H9 (cell line): ENCODE measurements at regions not wholly inside any gene's neighbourhood (a gene's known extent, or its start where the extent isn't known, plus 50 kb on each side); places are given as distances from the start of the nearest gene placed in this dataset.

ENCODE experiments used
- DNase-seq: peaks from one replicate; pipeline ENCODE4 v3.0.0-alpha.2; 2017
- H2AFZ ChIP-seq: one replicate; pipeline ENCODE4 v1.6.1; 2013; ENCODE audit warnings: mild to moderate bottlenecking, low read length, control low read depth, moderate library complexity
- H2AK5ac ChIP-seq: 2 replicates; pipeline ENCODE4 v1.6.1; 2013; ENCODE audit warnings: low read length, control low read depth, mixed read lengths; ENCODE audit not compliant: insufficient read length
- H2BK120ac ChIP-seq: one replicate; pipeline ENCODE4 v1.6.1; 2013; ENCODE audit warnings: low read depth, mild to moderate bottlenecking, low read length, control low read depth, inconsistent platforms; ENCODE audit not compliant: poor library complexity, severe bottlenecking
- H2BK12ac ChIP-seq: 2 replicates; pipeline ENCODE4 v1.6.1; 2013; ENCODE audit warnings: low read length, control low read depth, mixed read lengths, low read depth; ENCODE audit not compliant: insufficient read length
- H2BK15ac ChIP-seq: 2 replicates; pipeline ENCODE4 v1.6.1; 2013; ENCODE audit warnings: low read depth, low read length, control low read depth
- H2BK20ac ChIP-seq: one replicate; pipeline ENCODE4 v1.6.1; 2013; ENCODE audit warnings: low read depth, mild to moderate bottlenecking, low read length, control low read depth, inconsistent platforms; ENCODE audit not compliant: poor library complexity, severe bottlenecking
- H2BK5ac ChIP-seq: 2 replicates; pipeline ENCODE4 v1.6.1; 2013; ENCODE audit warnings: low read length, control low read depth, mixed read lengths; ENCODE audit not compliant: insufficient read length
- H3K14ac ChIP-seq: 2 replicates; pipeline ENCODE4 v1.6.1; 2013; ENCODE audit warnings: low read length, control low read depth; ENCODE audit not compliant: insufficient read depth
- H3K18ac ChIP-seq: 2 replicates; pipeline ENCODE4 v1.6.1; 2013; ENCODE audit warnings: low read depth, mild to moderate bottlenecking, mixed read lengths, low read length, control low read depth; ENCODE audit not compliant: insufficient read length
- H3K23ac ChIP-seq: 2 replicates; pipeline ENCODE4 v1.6.1; 2013; ENCODE audit warnings: low read length, control low read depth, mixed read lengths, low read depth; ENCODE audit not compliant: insufficient read length
- H3K23me2 ChIP-seq: 2 replicates; pipeline ENCODE4 v1.6.1; 2013; ENCODE audit warnings: low read depth, mild to moderate bottlenecking, mixed read lengths, low read length, control low read depth; ENCODE audit not compliant: insufficient read length, poor library complexity, severe bottlenecking
- H3K27ac ChIP-seq: 2 replicates; pipeline ENCODE4 v1.5.1; 2013; ENCODE audit warnings: low read length, control low read depth, mixed read lengths, low read depth; ENCODE audit not compliant: insufficient read length
- H3K27me3 ChIP-seq: 2 replicates; pipeline ENCODE4 v1.6.1; 2013; ENCODE audit warnings: low read length, control low read depth, inconsistent platforms; ENCODE audit not compliant: insufficient read depth
- H3K4ac ChIP-seq: 2 replicates; pipeline ENCODE4 v1.6.1; 2013; ENCODE audit warnings: low read depth, mild to moderate bottlenecking, control low read depth, inconsistent platforms, low read length, moderate library complexity
- H3K4me1 ChIP-seq: 2 replicates; pipeline ENCODE4 v1.6.1; 2013; ENCODE audit warnings: low read length, control low read depth, inconsistent platforms; ENCODE audit not compliant: insufficient read depth
- H3K4me2 ChIP-seq: 2 replicates; pipeline ENCODE4 v1.6.1; 2013; ENCODE audit warnings: low read length, control low read depth, mixed read lengths; ENCODE audit not compliant: insufficient read length, insufficient read depth
- H3K56ac ChIP-seq: 2 replicates; pipeline ENCODE4 v1.6.1; 2013; ENCODE audit warnings: low read depth, mild to moderate bottlenecking, mixed read lengths, low read length, control low read depth; ENCODE audit not compliant: insufficient read length
- H3K79me1 ChIP-seq: 2 replicates; pipeline ENCODE4 v1.6.1; 2013; ENCODE audit warnings: low read depth, mild to moderate bottlenecking, moderate library complexity, low read length, control low read depth, inconsistent platforms; ENCODE audit not compliant: insufficient read depth, poor library complexity, severe bottlenecking
- H3K79me2 ChIP-seq: 2 replicates; pipeline ENCODE4 v1.6.1; 2013; ENCODE audit warnings: low read length, control low read depth, inconsistent platforms; ENCODE audit not compliant: insufficient read depth
- H3K9ac ChIP-seq: 2 replicates; pipeline ENCODE4 v1.6.1; 2013; ENCODE audit warnings: low read length, control low read depth, mixed read lengths; ENCODE audit not compliant: insufficient read length; ENCODE audit errors: extremely low read depth
- H3K9me3 ChIP-seq: one replicate; pipeline ENCODE4 v1.6.1; 2013; ENCODE audit warnings: low read depth, low read length, inconsistent platforms; ENCODE audit not compliant: control insufficient read depth
- H3T11ph ChIP-seq: one replicate; pipeline ENCODE4 v1.6.1; 2013; ENCODE audit warnings: mild to moderate bottlenecking, low read length, control low read depth, inconsistent platforms
- H4K20me1 ChIP-seq: one replicate; pipeline ENCODE4 v1.6.1; 2013; ENCODE audit not compliant: control insufficient read depth, insufficient read length, insufficient read depth
- H4K5ac ChIP-seq: 2 replicates; pipeline ENCODE4 v1.6.1; 2013; ENCODE audit warnings: low read depth, mild to moderate bottlenecking, mixed read lengths, low read length, control low read depth; ENCODE audit not compliant: insufficient read length
- H4K8ac ChIP-seq: replicated peaks from 2 replicates; pipeline ENCODE4 v1.6.1; 2013; ENCODE audit warnings: low read length, control low read depth, mixed read lengths, low read depth; ENCODE audit not compliant: insufficient read length
- H4K91ac ChIP-seq: 2 replicates; pipeline ENCODE4 v1.6.1; 2013; ENCODE audit warnings: low read depth, mild to moderate bottlenecking, moderate library complexity, mixed read lengths, low read length, control low read depth; ENCODE audit not compliant: insufficient read length
- H3K27ac Mint-ChIP-seq, 3 experiments: 2 replicates in 2 of 3; 3 replicates in 1 of 3; pipeline ENCODE4 v1.8.0; 2020 to 2021; ENCODE audit warnings: mixed read lengths in 3 of 3, mild to moderate bottlenecking in 1 of 3, moderate library complexity in 1 of 3
- H3K27me3 Mint-ChIP-seq: 2 replicates; pipeline ENCODE4 v1.8.0; 2021; ENCODE audit warnings: low read depth, mild to moderate bottlenecking, moderate library complexity, mixed read lengths
- H3K36me3 Mint-ChIP-seq, 3 experiments: 2 replicates in 2 of 3; 3 replicates in 1 of 3; pipeline ENCODE4 v1.8.0; 2020 to 2021; ENCODE audit warnings: low read depth in 3 of 3, mixed read lengths in 3 of 3; ENCODE audit not compliant: insufficient read depth in 1 of 3
- H3K4me1 Mint-ChIP-seq, 2 experiments: 2 replicates each; pipeline ENCODE4 v1.8.0; 2020; ENCODE audit warnings: mixed read lengths in 2 of 2
- H3K4me3 Mint-ChIP-seq, 2 experiments: 2 replicates in 1 of 2; 3 replicates in 1 of 2; pipeline ENCODE4 v1.8.0; 2020 to 2021; ENCODE audit warnings: mild to moderate bottlenecking in 2 of 2, mixed read lengths in 2 of 2, moderate library complexity in 1 of 2
- H3K9me3 Mint-ChIP-seq, 2 experiments: 2 replicates in 1 of 2; 3 replicates in 1 of 2; pipeline ENCODE4 v1.8.0; 2020; ENCODE audit warnings: mild to moderate bottlenecking in 2 of 2, mixed read lengths in 2 of 2, moderate library complexity in 1 of 2
- CTCF ChIP-seq: fragments of 200-600 bp; sonication (generic); conservative IDR thresholded peaks from 3 replicates; pipeline ENCODE4 v1.8.0; 2021; ENCODE audit warnings: antibody characterized with exemption, mild to moderate bottlenecking
- WGBS: extraction: QIAGEN DNeasy Blood & Tissue Kit; methylation state at CpG from one replicate; pipeline ENCODE4 v1.1.7; 2013; ENCODE audit warnings: missing lambda C conversion rate, low lambda C conversion rate, mixed read lengths; ENCODE audit not compliant: insufficient read length; ENCODE audit errors: extremely low coverage; 5-methylcytosine and 5-hydroxymethylcytosine counted together

- TF ChIP-seq CTCF, result no peak
- Histone ChIP-seq H3K23ac (no peak overlapping the region), H3K79me2 (no peaks in the 10 kb centered on the region)
Observed at GRCh38 chr5:145689235-145689634, 145.9 kb downstream of the PRELID2 start.

More at GRCh38 chr5:145689235-145689634, 145.9 kb downstream of the PRELID2 start:
- WGBS, result no CpG with 5 or more reads among the region's 3 CpGs
- no peak overlapping the region for H4K91ac ChIP-seq
- H2AK5ac ChIP-seq, result no peak overlapping the region
- H3K9ac ChIP-seq, result no peak overlapping the region
- no peak overlapping the region for H4K5ac ChIP-seq
- no peak overlapping the region for H2AFZ ChIP-seq
- H3K14ac ChIP-seq, result no peak overlapping the region
- no peak overlapping the region for H3T11ph ChIP-seq
- H3K56ac ChIP-seq, result no peak overlapping the region
- H3K4me2 ChIP-seq, result no peak overlapping the region
- H3K27me3 ChIP-seq, result no peaks in the 10 kb centered on the region
- no peaks in the 10 kb centered on the region for H3K9me3 Mint-ChIP-seq
- no peak overlapping the region for H4K8ac ChIP-seq
- no peaks in the 10 kb centered on the region for H3K4me1 ChIP-seq
- H3K36me3 Mint-ChIP-seq, result no peaks in the 10 kb centered on the region
- H3K4me3 Mint-ChIP-seq, result no peak overlapping the region
- H2BK120ac ChIP-seq, result no peak overlapping the region
- no peaks in the 10 kb centered on the region for H3K4me1 Mint-ChIP-seq
- H3K9me3 ChIP-seq, result no peaks in the 10 kb centered on the region
- H3K18ac ChIP-seq, result no peak overlapping the region
- no peak overlapping the region for H3K4ac ChIP-seq
- H2BK20ac ChIP-seq, result no peak overlapping the region
- H2BK15ac ChIP-seq, result no peak overlapping the region
- no peak overlapping the region for H3K27ac ChIP-seq
- H2BK5ac ChIP-seq, result no peak overlapping the region
- H3K79me1 ChIP-seq, result no peaks in the 10 kb centered on the region
- no peaks in the 10 kb centered on the region for H3K27me3 Mint-ChIP-seq
- no peak overlapping the region for H2BK12ac ChIP-seq
- no peaks in the 10 kb centered on the region for H4K20me1 ChIP-seq
- H3K23me2 ChIP-seq, result no peaks in the 10 kb centered on the region
- no peak for DNase-seq
- no peak overlapping the region for H3K27ac Mint-ChIP-seq
